GM21367 (cell line): ENCODE measurements at regions not wholly inside any gene's neighbourhood (a gene's known extent, or its start where the extent isn't known, plus 50 kb on each side); places are given as distances from the start of the nearest gene placed in this dataset.

Source experiments
- ATAC-seq: cut with Tn5 transposase; IDR thresholded peaks from one replicate; pipeline ENCODE4 v1.9.1; 2021; ENCODE audit not compliant: unreplicated experiment

DNA sequence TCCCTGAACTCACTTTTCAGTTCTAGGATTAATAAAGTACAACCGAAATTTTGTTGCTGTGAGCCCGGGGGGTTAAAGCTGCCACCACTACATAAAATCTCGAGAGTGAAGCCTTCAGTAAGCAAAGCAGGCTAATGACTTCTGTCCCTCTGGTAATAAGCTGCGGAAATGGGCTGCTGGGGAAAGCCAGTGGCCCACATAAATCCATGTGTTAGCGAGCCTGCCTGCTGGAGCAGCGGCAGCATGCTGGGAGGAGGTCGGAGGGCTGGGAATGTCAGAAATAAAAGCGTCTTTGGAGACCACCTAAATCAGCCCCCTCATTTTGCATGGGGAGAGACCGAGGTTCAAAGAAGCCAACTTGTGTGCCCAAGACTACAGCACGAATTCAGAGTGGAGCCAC, 371.7 kb downstream of the TNS1 start:
- ATAC-seq, result no peak

DNA sequence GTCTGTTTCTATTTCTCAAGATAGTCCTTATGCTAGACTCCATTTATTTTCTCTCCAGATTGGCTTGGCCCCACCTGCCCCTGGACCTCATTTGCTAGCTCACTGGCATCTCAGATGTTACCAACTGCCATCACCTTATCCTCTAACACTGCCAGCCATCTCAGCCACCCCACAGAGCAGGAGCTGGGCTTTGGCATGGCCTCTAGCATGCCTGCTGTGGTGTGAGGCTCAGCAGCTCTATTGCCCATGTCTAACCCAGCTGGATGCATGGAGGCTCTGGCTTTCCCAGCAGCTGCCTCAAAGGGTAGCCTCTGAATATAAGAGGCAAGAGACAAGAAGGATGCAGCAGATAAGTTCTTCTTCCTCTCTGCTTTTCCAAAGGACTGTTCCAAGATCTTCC, 373.4 kb downstream of the TNS1 start:
- ATAC-seq, result no peak

DNA sequence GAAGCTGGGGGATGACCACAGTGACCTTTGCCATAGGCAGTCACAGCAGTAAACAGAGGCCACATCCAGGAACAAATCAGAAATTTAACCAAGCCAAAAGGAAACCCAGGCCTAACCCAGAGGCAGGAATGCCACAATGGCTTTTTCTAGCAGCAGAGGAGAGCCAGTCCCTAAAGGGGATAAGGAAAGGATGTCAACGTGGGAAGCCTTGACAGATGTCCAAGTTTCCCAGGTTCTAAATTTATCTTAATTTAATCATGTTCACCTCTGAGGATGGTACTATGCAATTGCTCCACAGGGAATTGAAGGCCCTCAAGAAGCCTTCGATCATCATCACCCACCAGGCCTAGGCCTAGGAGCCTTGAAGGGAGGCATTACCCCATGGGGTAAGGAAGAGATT, 374.7 kb downstream of the TNS1 start:
- ATAC-seq, result no peak

DNA sequence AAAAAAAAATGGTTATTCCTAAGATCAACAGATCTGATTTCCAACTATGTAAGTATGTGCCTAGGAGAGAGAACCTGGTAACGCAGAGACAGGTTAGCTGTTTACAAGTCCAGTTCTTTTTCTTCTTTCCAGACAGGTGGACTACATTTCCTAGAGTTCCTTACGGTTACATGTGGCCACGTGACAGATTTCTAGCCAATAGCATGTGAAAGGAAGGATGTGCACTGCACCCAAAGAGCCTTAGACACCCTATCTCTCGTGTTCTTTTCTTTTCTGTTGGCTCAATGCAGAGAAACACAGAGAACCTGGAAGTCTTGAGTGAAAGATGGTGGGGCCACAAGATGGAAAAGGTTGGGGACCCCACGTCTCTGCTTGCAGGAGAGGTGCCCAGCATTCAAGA, 375.9 kb downstream of the TNS1 start:
- no peak for ATAC-seq

DNA sequence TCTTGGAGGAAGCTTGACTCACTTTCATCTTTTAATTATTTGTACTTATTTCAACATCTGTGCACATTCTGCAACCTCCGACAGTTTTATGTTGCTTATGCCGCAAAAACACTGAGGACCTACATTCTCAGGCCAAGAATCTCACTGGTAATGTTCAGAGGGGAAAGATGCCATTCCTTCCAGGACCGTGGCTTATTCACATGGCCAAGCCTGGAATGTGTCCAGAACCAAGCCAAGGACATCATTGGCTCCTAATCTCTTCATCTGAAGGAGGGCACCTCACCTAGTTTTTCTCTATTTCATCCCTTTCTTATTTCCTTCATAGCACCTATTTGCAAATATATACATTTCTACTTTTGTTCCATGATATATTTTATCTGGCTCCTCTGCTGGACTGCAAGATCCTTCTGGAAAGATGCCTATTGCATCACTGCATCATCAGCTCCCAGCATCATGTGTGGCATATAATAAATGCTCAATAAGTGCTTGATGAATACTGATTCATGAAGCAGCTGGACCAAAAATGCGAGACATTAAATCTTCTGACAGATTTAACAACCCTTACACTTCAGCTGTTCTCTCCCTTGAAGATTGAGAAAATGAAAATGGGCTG, 377.1 kb downstream of the TNS1 start:
- ATAC-seq, result no peak

DNA sequence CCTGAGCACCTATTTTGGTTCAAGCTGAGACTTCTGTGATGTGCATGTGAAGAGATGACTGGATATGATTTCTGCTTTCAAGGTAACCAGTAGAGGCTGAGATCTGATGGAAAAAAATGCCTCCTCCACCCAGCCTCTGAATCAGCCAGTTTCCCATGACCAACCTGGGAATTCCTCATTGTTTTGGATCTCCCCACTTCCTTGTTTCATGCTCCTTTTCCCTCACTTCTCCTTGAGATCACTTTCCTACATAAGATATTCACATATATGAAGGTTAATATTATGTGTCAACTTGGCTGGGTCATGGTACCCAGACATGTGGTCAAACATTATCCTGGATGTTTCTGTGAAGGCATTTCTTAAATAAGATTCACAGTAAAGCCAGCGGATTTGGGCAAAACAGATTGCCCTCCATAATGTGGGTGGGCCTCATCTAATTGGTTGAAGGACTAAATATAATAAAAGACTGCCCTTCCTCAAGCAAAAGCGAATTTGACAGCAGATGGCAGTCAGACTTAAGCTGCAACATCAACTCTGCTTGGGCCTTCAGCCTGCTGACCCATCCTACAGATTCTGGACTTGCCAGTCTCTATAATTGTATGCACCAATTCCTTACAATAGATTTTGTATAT, 379.4 kb downstream of the TNS1 start:
- no peak for ATAC-seq

DNA sequence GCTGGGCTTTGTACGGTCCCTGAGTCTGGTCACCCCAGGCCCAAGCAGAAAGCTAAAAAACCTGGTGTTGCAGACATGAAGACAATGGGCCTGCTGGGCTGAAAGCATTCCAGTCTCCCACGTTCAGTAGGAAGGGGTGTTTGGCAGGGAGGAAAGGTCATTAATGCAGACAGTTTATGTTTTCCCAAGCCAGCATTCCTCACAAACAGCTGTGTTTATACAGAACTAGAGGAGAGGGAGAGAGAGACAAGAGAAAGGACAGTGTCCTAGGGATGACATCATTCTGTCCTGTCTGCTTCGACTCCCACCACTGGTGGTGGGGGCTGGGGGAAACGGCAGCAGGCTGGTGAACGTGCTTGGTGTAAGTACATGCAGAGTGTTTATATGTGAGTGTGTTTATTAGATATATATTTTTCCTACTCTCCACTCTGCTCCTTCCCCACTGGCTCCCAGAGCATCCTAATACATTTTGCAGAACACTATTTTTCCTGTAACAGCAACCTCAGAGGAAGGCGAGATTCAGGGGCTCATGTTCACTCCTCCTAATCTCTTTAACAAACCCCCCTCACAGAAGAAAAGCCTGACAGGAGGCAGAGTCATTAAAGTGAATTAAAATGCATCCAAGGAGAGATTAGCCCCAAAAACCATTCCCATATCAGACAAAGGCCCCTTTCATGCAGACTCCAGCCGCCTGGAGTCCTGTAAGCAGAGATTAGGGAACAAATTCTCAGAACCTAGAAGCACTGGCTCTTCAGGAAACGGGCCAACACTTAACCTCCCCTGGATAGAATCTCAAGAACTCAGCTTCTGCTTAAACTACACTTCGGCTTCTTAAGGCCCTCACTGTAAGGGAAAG, 380.4 kb downstream of the TNS1 start:
- no peak for ATAC-seq

DNA sequence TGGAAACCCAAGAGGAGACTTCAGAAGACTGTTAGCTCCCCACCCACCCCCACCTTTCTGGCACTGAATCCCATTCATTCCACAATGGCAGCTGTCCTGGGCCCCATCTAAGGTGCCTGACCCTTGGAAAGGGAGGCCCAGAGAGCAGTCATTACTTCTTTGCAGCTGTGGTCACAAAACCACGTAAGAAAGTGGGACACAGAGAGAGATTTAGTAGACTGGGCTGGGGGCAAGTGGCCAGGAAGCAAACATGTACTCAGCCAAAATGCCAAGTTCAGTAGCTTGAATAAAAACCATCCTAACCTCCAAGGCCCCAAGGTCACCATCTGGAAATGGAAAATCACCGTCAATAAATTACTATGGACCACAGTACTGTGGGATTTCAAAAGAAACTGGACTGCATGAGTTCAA, 381.4 kb downstream of the TNS1 start:
- no peak for ATAC-seq

DNA sequence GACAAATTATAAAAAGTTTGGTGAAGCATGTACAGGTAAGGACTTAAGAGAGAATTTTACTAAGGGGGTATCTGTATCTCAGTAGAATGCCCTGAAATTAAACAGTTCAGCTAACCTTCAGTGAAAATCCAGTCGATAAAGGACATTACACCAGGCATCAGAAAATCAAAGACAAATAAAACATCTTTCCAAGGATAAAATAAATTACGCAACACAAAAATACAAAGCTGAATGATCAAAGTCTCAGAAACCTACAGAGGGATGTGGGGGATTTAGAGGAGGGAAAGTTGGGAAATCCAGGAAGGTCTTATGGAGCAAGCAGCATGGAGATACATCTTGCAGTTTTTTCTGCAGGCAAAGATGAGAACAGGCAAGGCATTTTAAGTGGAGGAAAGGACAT, 384.1 kb downstream of the TNS1 start:
- no peak for ATAC-seq

DNA sequence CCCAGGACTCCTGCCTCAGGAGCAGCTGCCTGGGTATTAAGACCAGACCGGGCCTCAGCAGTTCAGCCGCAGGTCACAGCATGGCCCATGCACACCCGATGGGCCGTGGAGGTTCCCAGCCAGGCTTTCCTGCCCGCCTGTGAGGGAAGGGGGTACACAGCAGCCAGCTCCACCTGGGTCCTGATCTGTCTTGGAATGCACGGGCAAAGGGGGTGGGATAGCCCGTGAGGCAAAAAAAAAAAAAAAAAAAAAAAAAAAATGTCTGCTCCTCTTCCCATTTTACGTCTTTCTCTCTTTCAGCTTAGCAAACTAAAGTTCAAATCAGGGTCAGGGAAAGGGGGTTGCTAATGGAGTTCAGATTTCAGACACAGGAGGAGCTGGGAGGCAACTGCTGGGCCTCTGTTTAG, 385.2 kb downstream of the TNS1 start:
- no peak for ATAC-seq

DNA sequence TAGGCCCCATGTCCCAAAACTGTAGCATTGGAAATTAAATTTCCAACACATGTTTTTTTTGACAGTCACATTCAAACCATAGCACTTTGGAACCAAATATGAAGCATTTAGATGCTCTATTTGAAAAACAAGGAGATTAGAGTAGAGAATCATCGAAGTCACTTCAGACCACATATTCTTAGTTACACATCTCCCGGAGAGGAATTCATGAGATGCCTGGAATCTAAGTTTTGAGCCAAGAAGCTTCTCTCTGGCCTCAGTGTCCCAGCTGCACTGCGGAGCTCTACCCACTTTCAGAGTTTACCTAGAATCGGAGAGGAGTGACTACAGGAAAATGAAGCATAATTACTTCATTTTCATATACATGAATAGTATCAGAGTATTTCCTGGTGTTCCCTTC, 385.9 kb downstream of the TNS1 start:
- ATAC-seq, result no peak

DNA sequence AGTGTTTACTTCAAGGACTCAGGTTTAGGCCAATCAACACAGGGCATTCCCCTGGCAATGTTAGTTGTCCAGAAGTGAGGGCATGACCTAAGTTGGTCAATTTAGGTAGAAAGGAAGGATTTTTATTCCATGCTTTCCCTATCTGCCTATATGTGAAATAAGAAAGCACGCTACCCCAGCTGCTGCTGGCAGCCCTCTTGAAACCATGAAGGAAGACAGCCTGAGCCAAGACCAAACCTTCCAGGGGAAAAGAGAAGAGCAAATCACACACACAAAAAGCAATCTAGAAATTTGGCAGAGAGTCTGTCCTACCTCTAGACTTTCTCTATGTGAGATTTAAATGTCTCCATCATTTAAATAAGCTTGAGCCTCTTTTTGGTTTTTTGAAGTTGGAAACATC, 387.6 kb downstream of the TNS1 start:
- no peak for ATAC-seq

DNA sequence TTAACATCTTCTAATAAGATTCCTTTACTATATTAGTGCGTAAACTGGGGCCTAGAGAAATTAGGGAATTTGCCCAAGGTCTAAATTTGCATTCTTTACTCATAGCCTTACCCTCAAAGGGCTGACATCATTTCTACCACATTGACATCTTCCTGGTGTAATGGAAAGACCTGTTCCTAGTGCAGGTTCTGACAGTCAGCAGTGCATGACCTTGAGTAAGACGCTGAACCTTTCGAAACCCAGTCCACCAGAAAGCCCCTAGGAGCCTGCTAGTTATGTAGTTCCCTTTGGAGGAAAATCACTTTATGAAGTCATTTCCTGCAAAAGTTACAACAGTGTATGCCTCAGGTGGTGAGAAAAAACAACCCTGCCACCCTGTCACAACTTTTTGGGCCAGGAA, 388.3 kb downstream of the TNS1 start:
- ATAC-seq, result no peak

DNA sequence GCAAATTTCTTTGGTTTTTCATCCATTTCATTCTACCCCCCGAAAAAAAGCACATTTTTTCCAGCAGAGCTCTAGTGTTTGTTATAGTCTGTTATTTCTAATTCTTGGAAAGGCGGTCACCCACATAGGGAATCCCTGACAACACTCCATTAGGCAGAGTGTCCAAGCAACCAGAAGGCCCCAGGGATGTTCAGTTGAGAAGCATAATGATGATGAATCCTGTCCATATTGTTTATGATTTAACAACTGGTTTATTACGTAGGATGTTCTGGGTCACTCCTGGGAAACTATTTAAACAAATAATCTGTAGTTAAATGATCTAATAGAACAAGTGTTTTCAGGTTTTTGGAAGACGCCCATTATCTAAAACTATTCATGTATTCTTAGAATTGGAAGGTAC, 388.7 kb downstream of the TNS1 start:
- no peak for ATAC-seq

DNA sequence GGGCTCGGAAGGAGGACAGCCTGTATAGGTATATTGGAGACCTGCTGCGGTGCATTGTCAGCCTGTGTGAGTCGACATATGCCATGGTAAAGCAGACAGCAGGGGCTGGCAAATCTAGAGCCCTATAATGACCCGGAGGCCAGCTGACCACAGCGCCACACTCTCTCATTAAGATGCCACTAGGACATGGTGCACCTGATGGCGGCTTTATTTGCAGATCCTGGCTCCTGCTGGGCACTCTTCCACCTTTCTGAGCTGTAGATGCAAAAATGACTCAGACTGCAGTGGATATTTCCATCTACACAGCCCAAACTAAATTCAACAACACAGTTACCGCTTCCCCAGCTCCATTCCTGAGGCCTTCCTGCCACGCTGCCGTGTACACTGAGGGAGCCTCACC, 389.9 kb downstream of the TNS1 start:
- ATAC-seq, result no peak

DNA sequence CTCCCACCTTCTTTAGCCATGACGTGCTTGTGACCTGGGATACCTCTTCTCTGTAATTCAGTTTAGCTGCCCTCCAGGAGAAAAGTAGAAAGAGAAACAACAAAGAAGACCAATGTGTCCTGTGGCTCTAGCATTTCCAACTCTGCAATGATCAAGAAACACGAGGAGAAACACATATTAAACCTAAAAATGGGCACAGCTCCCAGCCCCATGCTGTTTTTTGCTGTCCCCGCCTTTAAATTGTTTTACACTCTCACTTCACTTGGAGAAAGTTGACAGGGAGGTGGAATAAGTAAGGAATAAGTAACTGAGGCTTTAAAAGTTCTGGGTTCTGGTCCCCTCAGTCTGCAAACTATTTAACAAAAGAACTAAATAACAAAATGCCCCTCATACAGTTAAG, 390.6 kb downstream of the TNS1 start:
- ATAC-seq, result no peak

DNA sequence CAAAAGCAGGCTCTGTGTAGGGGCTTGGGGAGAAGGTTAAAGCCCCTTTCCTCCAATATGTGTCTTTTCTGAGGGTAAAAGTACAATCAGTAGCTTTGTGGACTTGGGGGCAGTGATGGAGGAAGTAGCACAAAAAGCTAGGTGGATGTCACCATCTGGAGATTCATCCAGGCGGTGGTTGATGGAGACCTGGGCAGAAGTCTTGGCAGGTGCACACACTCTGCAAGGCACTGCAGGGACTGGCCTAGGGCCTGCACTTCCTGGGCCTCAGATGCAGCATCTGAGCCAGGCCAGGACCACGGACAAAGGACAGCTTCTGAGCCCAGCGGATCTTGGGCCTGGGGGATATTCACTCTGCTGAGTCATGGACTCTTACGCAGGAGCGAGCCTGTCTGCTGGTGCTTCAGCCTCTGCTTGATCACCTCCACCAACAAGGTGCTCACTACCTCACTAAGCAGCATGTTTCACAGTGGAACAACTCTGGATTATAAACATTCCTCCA, 391.1 kb downstream of the TNS1 start:
- ATAC-seq, result no peak

DNA sequence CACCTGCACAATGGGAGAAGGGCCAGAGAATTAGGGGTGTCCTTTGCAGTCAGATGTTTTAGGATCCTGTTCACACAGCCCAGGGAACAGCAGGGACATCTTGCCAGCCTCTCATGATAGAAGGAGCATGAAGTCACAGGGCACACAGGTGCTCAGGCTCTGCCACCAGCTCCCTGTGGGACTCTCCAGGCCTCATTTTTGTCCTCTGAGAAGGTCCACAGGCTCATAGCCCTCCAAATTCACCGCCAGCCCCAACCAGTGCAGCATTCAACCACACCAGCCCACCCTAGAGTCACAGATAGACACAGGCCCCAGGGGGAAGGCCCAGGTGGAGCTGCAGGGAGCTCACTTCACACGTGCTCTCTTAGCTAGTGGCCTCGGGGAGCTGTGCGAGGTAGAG, 391.7 kb downstream of the TNS1 start:
- ATAC-seq, result no peak

DNA sequence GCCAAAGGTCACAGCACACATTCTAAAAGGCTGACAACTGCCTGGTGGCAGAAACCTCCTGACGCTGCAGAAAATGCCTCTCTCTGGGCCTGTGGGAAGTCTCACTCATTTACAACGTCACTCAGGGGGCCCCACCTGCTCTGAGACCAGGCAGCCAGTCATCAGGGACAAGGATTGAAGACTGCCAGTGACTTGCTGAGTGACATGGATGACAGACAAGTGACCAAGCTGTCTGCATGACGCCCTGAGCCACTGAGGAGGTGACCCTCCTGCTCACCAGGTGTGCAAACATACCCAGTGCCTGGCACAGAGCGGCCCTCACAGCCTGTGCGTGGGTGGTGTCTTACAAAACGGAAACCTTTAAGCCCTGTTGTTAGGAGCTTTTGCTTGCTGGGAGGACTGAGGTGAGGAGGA, 392.4 kb downstream of the TNS1 start:
- ATAC-seq, result no peak

DNA sequence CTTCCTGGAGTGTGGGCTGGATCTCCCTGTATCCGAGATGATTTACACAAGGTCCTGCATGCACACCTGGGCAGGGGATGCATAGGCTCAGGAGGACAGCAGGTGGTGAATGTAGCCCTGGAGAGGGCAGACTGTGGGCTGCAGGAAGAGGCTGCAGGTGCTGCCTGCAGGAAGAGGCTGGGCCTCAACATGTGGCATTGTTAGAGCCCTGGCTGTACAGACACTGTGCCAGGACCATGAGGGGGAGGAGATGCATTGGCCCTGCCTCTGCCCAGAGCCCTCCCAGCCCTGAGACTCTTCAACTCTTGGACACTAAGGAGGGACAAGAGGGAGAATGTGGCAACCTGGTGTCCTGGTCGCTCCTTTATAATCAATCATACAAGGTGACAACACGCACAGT, 392.8 kb downstream of the TNS1 start:
- no peak for ATAC-seq

DNA sequence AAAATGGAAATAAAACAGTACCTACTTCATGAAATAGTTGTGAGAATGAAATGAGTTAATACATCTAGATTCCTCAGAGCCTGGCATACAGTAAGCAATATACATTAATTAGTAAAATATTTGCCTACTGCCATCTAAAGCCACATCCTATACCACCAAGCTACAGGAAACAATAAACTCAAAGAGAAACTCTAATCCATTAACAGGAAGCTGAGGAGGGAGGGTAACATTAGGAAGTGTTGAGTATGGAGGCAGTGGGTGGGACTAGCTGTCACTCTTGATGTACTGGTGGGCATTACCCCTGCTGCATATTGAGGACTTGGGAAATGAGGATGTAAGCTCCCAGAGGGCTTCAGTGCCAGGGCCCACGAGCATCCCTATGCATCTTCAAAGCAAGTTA, 396.5 kb downstream of the TNS1 start:
- ATAC-seq, result no peak

DNA sequence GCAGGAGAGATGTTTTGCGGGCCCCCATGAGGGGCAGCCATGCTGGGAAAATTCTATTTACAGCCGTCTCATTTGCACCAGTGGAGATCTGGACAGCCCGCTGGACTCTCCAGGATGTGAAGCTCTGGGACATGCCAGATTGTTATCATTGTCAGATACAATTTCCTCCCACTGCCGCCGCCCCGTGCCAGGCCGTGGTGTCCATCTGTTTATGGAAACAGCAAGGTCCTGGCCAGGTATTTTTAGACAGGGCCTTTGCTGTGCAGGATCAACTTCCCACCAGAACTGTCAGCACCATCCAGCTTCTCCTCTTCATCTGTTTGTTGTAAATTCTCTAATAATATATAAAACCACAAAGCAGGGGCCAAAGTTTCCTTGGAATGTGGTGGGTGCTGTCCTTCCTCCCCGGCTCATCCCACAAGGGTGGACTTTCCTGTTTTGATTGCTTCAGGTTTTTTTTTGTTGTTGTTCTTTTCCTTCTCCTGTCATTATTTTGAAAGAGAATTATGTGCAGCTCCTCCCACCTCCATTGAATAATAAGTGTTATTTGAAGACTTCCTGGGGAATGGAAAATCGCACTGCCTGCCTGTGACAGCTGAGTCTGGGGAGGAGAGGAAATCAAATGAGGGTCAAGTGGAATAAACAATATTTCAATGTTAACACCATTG, 398.1 kb downstream of the TNS1 start:
- no peak for ATAC-seq
